ENCODE measurements at regions not wholly inside any gene's neighbourhood (a gene's known extent, or its start where the extent isn't known, plus 50 kb on each side); places are given as distances from the start of the nearest gene placed in this dataset.

- no peak for TF ChIP-seq CTCF (IDR thresholded peaks at IDR 0.05)
- TF ChIP-seq POLR2A (IDR thresholded peaks at IDR 0.05), result no peak
These were observed 171.1 kb downstream of the GASK1B start for GRCh38 chr4:158001756-158002155.

Measured in testis (tissue), 2 donors.